CD4-positive, alpha-beta T cell treated with Interleukin-17A for 1 hour (primary cell): ENCODE measurements at regions not wholly inside any gene's neighbourhood (a gene's known extent, or its start where the extent isn't known, plus 50 kb on each side); places are given as distances from the start of the nearest gene placed in this dataset.
A peak's percentile ranks its signal among the peaks of the same experiment; 100 is the strongest.
"Not testable (repeated sequence)": the region's sequence is repeated elsewhere in the genome, so short reads cannot be mapped to it uniquely, and the experiment has no call there.

Experiments
- DNase-seq: peaks from one replicate; pipeline ENCODE4 v3.0.0-alpha.2; 2020

DNA sequence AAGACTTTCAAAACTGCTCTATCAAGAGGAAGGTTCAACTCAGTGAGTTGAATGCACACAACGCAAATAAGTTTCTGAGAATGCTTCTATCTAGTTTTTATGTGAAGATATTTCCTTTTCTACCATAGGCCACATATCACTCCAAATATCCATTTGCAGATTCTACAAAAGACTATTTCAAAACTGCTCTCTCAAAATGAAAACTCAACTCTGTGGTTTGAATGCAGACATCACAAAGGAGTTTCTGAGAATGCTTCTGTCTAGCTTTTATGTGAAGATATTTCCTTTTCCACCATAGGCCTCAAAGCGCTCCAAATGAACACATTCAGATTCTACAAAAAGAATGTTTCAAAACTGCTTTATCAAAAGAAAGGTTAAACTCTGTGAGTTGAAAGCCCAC is 1093.1 kb upstream of the DEFB115 start:
- DNase-seq, result not testable (repeated sequence)

GRCh38 chr20:30167540-30167939 is 1089.9 kb upstream of the DEFB115 start:
- no peak for DNase-seq

- peak; percentile 57 for DNase-seq
These were observed 1089.3 kb upstream of the DEFB115 start for GRCh38 chr20:30168025-30168799.

DNA sequence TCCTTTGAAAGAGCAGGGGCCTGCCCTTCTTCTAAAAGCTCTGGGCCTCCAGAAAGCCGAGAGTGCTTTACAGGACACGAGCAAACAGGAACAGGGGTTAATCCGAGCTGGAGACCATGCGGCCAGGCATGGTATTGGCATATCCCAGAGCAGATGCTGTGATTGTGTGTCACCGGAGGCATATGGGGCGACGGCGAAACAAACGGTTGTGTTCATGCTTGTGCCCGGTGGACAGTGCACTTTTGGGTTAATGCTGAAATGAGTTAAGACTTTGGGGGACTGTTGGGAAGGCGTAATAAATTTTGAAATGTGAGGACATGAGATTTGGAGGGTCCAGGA is 1088.7 kb upstream of the DEFB115 start:
- no peak for DNase-seq

DNA sequence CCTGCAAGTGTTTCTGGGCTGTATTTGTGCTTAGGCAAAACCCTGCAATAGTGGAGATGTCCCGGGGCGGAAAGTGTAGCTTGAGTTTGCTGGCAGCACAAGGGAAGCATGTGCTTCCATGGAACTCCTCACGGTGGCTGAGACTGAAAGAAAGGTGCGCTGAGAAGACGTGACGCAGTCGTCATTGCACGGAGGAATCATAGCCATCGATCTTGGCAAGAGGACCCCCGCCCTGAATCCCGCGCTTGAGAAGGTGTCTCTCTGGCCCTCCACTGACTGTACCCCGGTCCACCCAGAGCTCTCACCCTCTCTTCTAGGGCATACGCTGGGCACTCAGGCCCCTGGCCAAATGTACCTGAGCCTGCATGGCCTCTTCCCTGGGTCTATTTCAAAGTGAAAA is 1081.8 kb upstream of the DEFB115 start:
- no peak for DNase-seq

GRCh38 chr20:30183124-30183523 is 1074.3 kb upstream of the DEFB115 start:
- not testable (repeated sequence) for DNase-seq

DNA sequence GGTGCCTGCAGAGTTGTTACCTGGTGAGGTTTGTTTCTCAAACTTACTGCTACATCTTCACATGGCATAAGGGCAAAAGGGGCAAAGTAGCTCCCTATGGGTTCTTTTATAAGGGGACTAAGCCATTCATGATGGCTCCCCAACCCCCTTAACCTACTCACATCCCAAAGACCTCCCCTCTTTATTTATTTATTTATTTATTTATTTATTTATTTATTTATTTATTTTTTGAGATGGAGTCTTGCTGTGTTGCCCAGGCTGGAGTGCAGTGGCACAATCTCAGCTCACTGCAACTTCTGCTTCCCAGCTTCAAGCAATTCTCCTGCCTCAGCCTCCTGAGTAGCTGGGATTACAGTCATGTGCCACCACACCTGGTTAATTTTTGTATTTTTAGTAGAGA is 1065.7 kb upstream of the DEFB115 start:
- not testable (repeated sequence) for DNase-seq

- DNase-seq, result not testable (repeated sequence)
These were observed 1023.0 kb upstream of the DEFB115 start for GRCh38 chr20:30234477-30234876.

DNA sequence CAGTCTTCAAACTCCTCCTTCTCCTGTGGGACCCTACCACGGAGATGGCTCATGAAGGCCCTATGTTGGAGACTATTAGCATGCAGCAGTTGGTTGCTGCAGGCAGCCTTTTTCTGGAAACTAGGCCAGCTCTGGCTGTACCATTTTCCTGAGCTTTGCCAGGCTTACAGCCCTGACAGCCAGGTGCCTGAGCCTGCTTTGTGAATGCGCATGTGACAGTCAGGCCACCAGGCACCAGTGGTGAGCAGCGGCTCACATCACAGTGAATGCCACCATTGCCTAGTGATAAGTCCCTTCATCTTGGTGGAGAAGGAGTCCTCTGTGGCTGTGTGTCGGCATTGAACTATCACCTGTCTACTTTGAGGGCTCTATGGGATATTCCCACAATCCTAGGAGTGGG is 982.4 kb upstream of the DEFB115 start:
- DNase-seq, result not testable (repeated sequence)

- no peak for DNase-seq
These were observed 975.8 kb upstream of the DEFB115 start for GRCh38 chr20:30281584-30282197.

DNA sequence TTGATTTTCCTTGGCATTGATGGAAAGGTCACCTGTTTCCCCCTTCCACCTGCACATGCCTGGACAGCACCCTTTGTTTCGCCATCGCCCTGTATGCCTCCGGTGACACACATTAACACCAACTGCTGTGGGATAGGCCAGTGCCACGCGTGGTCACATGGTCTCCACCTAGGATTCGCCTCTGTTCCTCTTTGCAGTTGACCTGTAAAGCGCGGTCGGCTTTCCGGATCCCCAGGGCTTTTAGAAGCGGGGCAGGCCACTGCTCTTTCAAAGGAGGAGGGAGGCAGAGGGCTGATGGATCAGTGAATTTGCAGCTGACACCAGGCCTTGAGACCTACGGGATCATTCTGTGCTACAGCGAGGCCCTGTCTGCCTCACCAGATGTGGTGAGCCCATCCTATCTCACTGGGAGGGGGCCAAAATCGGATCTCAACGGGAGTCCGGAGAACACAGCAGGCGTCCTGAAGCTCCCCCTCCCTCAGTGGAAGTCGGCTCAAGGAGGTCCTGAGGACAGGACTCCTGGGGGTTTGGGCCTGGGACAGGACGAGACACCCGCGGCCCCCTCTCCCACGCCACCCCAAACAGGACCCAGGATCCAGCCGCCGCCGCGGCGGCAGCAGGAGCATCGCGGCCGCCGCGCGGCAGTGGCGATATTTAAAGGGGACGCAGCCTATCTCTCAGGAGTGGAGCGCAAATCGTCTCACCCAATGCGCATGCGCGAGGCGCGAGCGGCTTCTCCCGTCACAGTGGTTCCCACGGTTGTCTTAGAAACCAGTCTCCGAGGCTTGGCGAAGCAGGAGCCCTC is 973.8 kb upstream of the DEFB115 start:
- peak; percentile 86 for DNase-seq

- DNase-seq, result no peak
These were observed 973.1 kb upstream of the DEFB115 start for GRCh38 chr20:30284281-30284905.

DNA sequence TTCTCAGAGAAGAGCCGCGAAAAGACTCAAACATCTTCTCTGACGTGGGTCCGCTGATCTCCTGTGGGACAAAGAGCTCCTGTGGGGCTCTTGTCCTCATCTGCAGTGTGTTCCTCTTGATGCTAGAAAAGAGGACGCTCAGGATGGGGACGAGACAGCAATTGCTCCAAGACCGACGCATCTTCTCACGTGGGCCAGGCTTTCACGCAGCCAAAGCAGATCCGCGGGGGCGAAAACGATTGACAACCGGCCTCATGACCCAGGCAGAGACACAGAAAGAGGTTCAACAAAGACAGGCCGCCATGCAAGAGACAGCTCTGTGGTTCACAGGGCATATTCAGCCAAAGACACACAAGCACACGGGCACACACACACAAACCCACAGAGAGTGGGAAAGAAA is 971.8 kb upstream of the DEFB115 start:
- no peak for DNase-seq

- DNase-seq, result no peak
These were observed 971.3 kb upstream of the DEFB115 start for GRCh38 chr20:30286157-30286556.

- DNase-seq, result not testable (repeated sequence)
These were observed 970.0 kb upstream of the DEFB115 start for GRCh38 chr20:30287459-30287858.

GRCh38 chr20:30288346-30288745 is 969.1 kb upstream of the DEFB115 start:
- DNase-seq, result no peak

GRCh38 chr20:30289049-30289448 is 968.4 kb upstream of the DEFB115 start:
- DNase-seq, result peak; percentile 36

GRCh38 chr20:30289711-30290141 is 967.7 kb upstream of the DEFB115 start:
- peak; percentile 23 for DNase-seq

GRCh38 chr20:30290361-30291063 is 967.0 kb upstream of the DEFB115 start:
- DNase-seq, result peak; percentile 54

GRCh38 chr20:30291064-30291379 is 966.4 kb upstream of the DEFB115 start:
- DNase-seq, result not testable (repeated sequence)

DNA sequence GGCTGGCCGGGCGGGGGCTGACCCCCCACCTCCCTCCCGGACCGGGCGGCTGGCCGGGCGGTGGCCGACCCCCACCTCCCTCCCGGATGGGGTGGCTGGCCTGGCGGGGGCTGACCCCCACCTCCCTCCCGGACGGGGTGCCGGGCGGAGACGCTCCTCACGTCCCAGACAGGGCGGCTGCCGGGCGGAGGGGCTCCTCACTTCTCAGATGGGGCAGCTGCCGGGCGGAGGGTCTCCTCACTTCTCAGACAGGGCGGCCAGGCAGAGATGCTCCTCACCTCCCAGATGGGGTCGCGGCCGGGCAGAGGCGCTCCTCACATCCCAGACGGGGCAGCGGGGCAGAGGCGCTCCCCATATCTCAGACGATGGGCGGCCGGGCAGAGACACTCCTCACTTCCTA is 965.8 kb upstream of the DEFB115 start:
- DNase-seq, result not testable (repeated sequence)

GRCh38 chr20:30295396-30295795 is 962.1 kb upstream of the DEFB115 start:
- DNase-seq, result not testable (repeated sequence)

DNA sequence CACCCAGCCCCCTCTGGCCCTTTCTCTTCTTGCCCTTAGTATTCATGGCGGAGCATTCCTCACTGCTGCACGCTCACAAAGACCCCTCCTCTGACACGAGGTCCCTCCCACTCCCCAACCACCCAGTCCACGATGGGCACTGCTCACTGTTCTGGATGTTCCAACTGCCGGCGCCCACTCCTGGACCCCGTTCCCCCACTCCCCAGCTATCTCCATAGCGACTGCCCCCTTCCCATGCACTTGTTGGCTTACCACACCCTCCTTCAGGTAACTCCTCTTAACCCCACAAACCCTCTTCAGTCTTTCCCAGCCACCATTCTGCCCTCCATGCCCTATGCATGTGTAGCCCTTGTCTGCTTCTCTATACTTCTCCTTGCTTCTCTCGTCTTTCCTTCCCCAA is 961.5 kb upstream of the DEFB115 start:
- DNase-seq, result not testable (repeated sequence)
